ENCODE measurements at regions not wholly inside any gene's neighbourhood (a gene's known extent, or its start where the extent isn't known, plus 50 kb on each side); places are given as distances from the start of the nearest gene placed in this dataset.

- TF ChIP-seq CTCF (IDR thresholded peaks at IDR 0.05; ENCODE audit: borderline replicate concordance, control extremely low read depth, extremely low read depth, insufficient read depth, missing control alignments), result no peak
Measured at GRCh38 chr5:29114331-29114768, 2076.0 kb upstream of the CDH9 start.

GRCh38 chr5:29113516-29113915 lies 2075.1 kb upstream of the CDH9 start:
- no peak for TF ChIP-seq CTCF (IDR thresholded peaks at IDR 0.05; ENCODE audit: borderline replicate concordance, control extremely low read depth, extremely low read depth, insufficient read depth, missing control alignments)
- no peak for DNase-seq (ENCODE audit: low spot score)
- in situ Hi-C loops (cut with MboI; ENCODE audit: low sequenced_read_pairs, unreplicated experiment), result no loop called here

More at GRCh38 chr5:29114331-29114768, 2076.0 kb upstream of the CDH9 start:
- DNase-seq (ENCODE audit: low spot score), result no peak
- in situ Hi-C loops (cut with MboI; ENCODE audit: low sequenced_read_pairs, unreplicated experiment), result no loop called here

DNA sequence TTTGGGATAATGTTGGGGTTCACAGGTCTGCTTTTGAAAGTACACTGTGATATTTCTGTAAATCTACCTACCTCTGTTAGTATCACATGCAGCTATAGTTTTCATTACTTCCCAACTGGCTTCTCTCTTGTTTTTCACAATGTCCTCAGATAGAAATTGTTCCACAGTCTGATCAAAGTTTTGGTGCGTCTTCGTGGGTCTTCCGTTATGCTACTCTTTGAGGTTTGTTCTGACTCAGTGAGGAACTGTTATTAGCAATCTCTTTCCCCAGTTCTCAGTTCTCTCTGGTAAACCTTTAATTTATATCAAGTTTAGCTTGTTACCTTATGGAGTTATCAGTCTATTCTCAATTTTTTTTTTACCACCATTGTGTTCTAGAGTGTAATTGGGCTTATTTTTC lies 2061.2 kb upstream of the CDH9 start:
- TF ChIP-seq CTCF (IDR thresholded peaks at IDR 0.05; ENCODE audit: borderline replicate concordance, control extremely low read depth, extremely low read depth, insufficient read depth, missing control alignments), result no peak
- in situ Hi-C loops (cut with MboI; ENCODE audit: low sequenced_read_pairs, unreplicated experiment), result no loop called here
- no peak for DNase-seq (ENCODE audit: low spot score)

DNA sequence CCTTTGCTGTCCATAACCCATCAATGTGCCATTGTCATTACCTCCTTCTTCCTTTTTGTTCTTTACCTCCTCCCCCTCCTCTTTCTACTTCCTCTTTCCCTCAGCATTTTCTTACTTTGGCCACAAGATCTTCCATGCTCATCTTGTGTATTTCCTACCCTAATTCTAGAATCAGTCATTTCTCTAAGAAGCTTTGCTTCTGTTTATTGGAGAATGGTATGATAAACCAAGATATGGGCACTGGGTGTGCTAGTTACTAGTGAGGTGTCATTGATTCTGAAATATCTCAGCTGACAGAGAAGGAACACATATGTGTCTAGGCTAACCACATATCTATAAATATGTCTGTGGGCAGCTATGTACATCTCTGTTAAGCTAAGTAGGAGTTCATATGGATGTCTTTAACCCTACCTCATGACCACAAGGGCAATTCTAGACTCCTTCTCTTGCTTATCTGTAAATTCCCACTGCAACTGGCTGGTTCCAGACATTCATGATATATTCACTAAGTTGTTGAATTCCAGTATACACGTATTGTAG lies 2051.3 kb upstream of the CDH9 start:
- no peak for TF ChIP-seq CTCF (IDR thresholded peaks at IDR 0.05; ENCODE audit: borderline replicate concordance, control extremely low read depth, extremely low read depth, insufficient read depth, missing control alignments)
- DNase-seq (ENCODE audit: low spot score), result peak; percentile 5
- in situ Hi-C loops (cut with MboI; ENCODE audit: low sequenced_read_pairs, unreplicated experiment), result no loop called here

DNA sequence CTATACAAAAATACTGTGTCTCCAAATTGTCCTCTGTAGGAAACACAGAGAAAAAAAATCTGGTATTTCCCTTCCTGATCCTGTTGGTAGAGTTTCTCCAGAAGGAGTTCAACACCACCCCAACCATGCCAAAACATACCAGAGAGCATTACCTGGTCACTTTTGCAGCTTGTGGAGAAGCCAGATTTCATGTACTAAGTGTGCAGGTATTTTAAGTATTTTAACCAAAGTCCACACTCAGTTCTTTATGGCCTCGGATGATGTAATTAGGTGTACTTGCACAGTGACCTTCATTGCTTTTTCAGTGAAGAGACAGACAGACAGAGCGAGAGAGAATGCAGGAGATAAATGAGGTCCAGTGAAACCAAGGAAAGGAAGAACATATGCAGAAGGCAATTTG lies 2046.8 kb upstream of the CDH9 start:
- in situ Hi-C loops (cut with MboI; ENCODE audit: low sequenced_read_pairs, unreplicated experiment), result no loop called here
- TF ChIP-seq CTCF (IDR thresholded peaks at IDR 0.05; ENCODE audit: borderline replicate concordance, control extremely low read depth, extremely low read depth, insufficient read depth, missing control alignments), result no peak

DNA sequence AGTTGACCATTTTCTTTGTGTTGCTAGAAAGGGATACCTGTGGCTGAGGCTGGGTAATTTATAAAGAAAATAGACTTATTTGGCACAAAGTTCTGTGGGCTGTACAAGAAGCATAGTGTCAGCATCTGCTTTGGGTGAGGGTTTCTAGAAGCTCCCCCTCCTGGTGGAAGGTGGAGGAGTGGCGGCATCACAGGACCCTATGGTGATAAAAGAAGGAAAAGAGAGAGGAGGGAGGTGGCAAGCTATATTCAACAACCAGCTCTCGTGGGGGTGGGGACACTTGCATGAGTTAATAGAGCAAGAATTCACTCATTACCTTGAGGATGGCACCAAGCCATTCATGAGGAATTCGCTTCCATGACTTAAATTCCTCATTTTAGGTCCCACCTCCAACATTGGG lies 2041.4 kb upstream of the CDH9 start:
- peak; percentile 5 for TF ChIP-seq CTCF (IDR thresholded peaks at IDR 0.05; ENCODE audit: borderline replicate concordance, control extremely low read depth, extremely low read depth, insufficient read depth, missing control alignments)
- in situ Hi-C loops (cut with MboI; ENCODE audit: low sequenced_read_pairs, unreplicated experiment), result no loop called here
- DNase-seq (ENCODE audit: low spot score), result no peak

More for the DNA sequence above, 2046.8 kb upstream of the CDH9 start:
- no peak for DNase-seq (ENCODE audit: low spot score)

All from GM13976 (cell line).